GM12875 (cell line): ENCODE measurements at regions not wholly inside any gene's neighbourhood (a gene's known extent, or its start where the extent isn't known, plus 50 kb on each side); places are given as distances from the start of the nearest gene placed in this dataset.
"Not testable (repeated sequence)": the region's sequence is repeated elsewhere in the genome, so short reads cannot be mapped to it uniquely, and the experiment has no call there.

Source experiments
- H3K4me3 ChIP-seq: one replicate; pipeline ENCODE4 v1.5.1; 2011; ENCODE audit warnings: low read depth, low read length, control low read depth
- CTCF ChIP-seq: IDR thresholded peaks from 2 replicates; pipeline ENCODE4 v1.5.1; 2011; ENCODE audit warnings: low read depth, mild to moderate bottlenecking, control low read depth, inconsistent platforms, low read length, moderate library complexity, borderline replicate concordance; ENCODE audit not compliant: insufficient read depth

GRCh38 chr10:125231116-125231812 lies 70.9 kb upstream of the CTBP2 start:
- TF ChIP-seq CTCF = no peak
- no peak overlapping the region for H3K4me3 ChIP-seq

GRCh38 chr10:125230251-125230650 lies 69.9 kb upstream of the CTBP2 start:
- no peak for TF ChIP-seq CTCF

GRCh38 chr10:125228245-125228940 lies 68.0 kb upstream of the CTBP2 start:
- H3K4me3 ChIP-seq = not testable (repeated sequence)

More at GRCh38 chr10:125230251-125230650, 69.9 kb upstream of the CTBP2 start:
- H3K4me3 ChIP-seq = no peak overlapping the region

GRCh38 chr10:125227546-125227945 lies 67.2 kb upstream of the CTBP2 start:
- TF ChIP-seq CTCF = no peak
- H3K4me3 ChIP-seq = no peak overlapping the region

GRCh38 chr10:125226823-125227222 lies 66.5 kb upstream of the CTBP2 start:
- no peak for TF ChIP-seq CTCF

GRCh38 chr10:125226005-125226404 lies 65.6 kb upstream of the CTBP2 start:
- TF ChIP-seq CTCF = no peak

More at GRCh38 chr10:125226823-125227222, 66.5 kb upstream of the CTBP2 start:
- no peak overlapping the region for H3K4me3 ChIP-seq

GRCh38 chr10:125225051-125225450 lies 64.7 kb upstream of the CTBP2 start:
- no peak overlapping the region for H3K4me3 ChIP-seq
- TF ChIP-seq CTCF = no peak

More at GRCh38 chr10:125226005-125226404, 65.6 kb upstream of the CTBP2 start:
- H3K4me3 ChIP-seq = no peak overlapping the region
